ENCODE measurements at regions not wholly inside any gene's neighbourhood (a gene's known extent, or its start where the extent isn't known, plus 50 kb on each side); places are given as distances from the start of the nearest gene placed in this dataset.

DNA sequence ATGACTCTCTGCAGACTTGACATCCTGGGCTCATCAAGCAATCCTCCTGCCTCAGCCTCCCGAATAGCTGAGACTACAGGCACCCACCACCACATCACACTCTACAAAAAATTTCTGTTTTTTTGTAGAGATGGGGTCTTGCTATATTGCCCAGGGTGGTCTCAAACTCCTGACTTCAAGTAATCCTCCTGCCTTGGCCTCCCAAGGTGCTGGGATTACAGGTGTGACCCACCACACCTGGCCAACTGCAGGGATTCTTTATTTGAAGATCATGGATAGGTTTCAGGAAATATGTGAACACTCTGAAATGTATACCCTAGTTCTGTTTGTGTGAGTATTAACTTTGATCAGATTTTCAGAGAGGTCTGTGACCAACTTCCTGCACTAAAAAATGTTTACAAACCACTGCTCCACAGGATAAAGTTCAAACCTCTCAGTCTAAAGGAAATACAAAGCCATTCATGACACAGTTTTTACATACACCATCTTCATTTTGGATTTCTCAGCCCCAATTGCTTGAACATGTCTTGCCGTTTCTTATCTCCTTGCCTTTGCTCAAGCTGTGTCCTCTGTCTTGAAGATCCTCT, 252.3 kb upstream of the FGGY start:
- Histone ChIP-seq H3K36me3 (ENCODE audit: control insufficient read depth, low read depth, low read length) (no peaks in the 10 kb centered on the region), H3K4me3 (ENCODE audit: low read length) (no peak overlapping the region), H3K9me3 (ENCODE audit: control insufficient read depth, low read depth, low read length) (no peaks in the 10 kb centered on the region), H3K4me1 (ENCODE audit: control insufficient read depth, low read depth, low read length) (no peaks in the 10 kb centered on the region), H3K27ac (ENCODE audit: low read length) (no peak overlapping the region), H3K9ac (ENCODE audit: low read length) (no peak overlapping the region), H3K27me3 (ENCODE audit: control insufficient read depth, insufficient read depth, low read length) (no peaks in the 10 kb centered on the region)

DNA sequence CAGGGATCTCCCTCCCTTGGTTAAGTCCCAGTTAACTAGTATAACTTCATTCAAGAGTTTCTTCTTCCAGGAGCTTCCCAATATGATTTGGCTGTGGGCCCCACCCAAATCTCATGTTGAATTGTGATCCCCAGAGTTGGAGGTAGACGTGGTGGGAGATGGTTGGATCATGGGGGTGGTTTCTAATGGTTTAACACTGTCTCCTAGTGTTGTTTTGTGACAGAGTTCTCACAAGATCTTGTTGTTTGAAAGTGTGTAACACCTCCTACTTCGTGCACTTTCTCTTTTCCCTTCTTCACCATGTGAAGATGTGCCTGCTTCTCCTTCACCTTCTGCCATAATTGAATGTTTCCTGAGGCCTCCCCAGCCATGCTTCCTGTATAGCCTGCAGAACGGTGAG, 251.8 kb upstream of the FGGY start:
- no peaks in the 10 kb centered on the region for H3K4me1 ChIP-seq (ENCODE audit: control insufficient read depth, low read depth, low read length)
- no peak overlapping the region for H3K27ac ChIP-seq (ENCODE audit: low read length)
- H3K4me3 ChIP-seq (ENCODE audit: low read length), result no peak overlapping the region
- no peaks in the 10 kb centered on the region for H3K27me3 ChIP-seq (ENCODE audit: control insufficient read depth, insufficient read depth, low read length)
- H3K36me3 ChIP-seq (ENCODE audit: control insufficient read depth, low read depth, low read length), result no peaks in the 10 kb centered on the region
- H3K9me3 ChIP-seq (ENCODE audit: control insufficient read depth, low read depth, low read length), result no peaks in the 10 kb centered on the region
- no peak overlapping the region for H3K9ac ChIP-seq (ENCODE audit: low read length)

DNA sequence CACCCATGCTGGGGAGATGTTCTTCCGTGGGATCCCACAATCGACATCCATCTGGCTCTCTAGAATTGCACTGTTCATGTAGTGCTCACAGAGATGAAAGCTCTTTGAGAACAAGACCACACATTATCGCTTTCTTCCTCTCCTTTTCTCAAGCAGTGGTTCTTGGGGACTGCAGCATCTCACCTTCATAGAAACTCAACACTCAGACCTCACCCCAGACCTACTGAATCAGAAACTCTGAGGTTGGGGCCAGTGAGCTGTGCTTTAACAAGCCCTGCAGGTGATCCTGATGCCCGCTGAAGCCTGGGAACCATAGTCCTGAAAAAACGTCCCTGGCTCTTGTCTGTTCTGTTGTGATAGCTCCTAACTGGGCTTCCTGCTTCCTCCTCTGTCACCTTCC, 251.3 kb upstream of the FGGY start:
- Histone ChIP-seq H3K36me3 (ENCODE audit: control insufficient read depth, low read depth, low read length) (no peaks in the 10 kb centered on the region), H3K9me3 (ENCODE audit: control insufficient read depth, low read depth, low read length) (no peaks in the 10 kb centered on the region), H3K27ac (ENCODE audit: low read length) (no peak overlapping the region), H3K9ac (ENCODE audit: low read length) (no peak overlapping the region), H3K4me3 (ENCODE audit: low read length) (no peak overlapping the region), H3K27me3 (ENCODE audit: control insufficient read depth, insufficient read depth, low read length) (no peaks in the 10 kb centered on the region), H3K4me1 (ENCODE audit: control insufficient read depth, low read depth, low read length) (no peaks in the 10 kb centered on the region)

DNA sequence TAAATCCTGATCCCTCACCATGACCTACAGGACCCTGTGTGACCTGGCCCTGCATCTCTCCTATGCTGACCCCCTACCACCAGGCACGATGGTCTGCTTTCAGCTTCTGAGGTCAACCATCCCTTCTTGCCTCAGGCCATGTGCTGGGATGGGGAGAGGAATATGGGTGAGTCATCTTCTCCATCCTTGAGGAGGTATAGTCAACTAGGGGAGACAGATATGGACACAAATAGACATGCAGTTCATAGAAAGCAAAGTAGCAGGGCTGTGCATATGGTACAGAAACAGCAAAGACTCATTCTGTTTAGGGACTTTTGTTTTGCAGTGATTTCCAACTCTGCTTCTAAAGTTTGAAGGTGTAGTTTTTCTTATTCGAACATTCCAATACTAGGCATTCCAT, 250.8 kb upstream of the FGGY start:
- H3K36me3 ChIP-seq (ENCODE audit: control insufficient read depth, low read depth, low read length), result no peaks in the 10 kb centered on the region
- no peak overlapping the region for H3K9ac ChIP-seq (ENCODE audit: low read length)
- H3K4me3 ChIP-seq (ENCODE audit: low read length), result no peak overlapping the region
- H3K27me3 ChIP-seq (ENCODE audit: control insufficient read depth, insufficient read depth, low read length), result no peaks in the 10 kb centered on the region
- no peaks in the 10 kb centered on the region for H3K4me1 ChIP-seq (ENCODE audit: control insufficient read depth, low read depth, low read length)
- no peaks in the 10 kb centered on the region for H3K9me3 ChIP-seq (ENCODE audit: control insufficient read depth, low read depth, low read length)
- H3K27ac ChIP-seq (ENCODE audit: low read length), result no peak overlapping the region

DNA sequence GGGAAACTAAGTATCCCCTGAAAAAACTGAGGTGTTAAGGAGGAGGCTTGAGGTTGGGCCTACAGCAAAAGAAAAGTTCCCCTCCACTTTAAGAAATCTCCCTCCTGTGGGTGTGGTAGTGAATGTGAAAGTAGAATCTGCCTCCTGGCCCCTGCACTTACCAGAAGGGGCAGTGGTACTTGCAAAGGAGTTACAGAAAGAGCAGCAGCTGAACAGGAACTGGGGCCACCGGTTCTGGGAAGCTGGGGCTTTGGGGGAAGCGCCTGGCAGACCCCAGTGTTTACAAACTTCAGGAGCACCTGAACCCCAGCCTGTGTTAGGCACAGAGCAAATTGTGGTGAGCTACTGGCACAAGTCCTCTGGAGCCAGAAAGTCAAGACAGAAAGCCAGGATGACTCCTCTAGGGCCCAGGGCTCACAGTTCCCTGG, 250.2 kb upstream of the FGGY start:
- no peaks in the 10 kb centered on the region for H3K4me1 ChIP-seq (ENCODE audit: control insufficient read depth, low read depth, low read length)
- H3K27me3 ChIP-seq (ENCODE audit: control insufficient read depth, insufficient read depth, low read length), result no peaks in the 10 kb centered on the region
- no peak overlapping the region for H3K9ac ChIP-seq (ENCODE audit: low read length)
- H3K27ac ChIP-seq (ENCODE audit: low read length), result no peak overlapping the region
- H3K4me3 ChIP-seq (ENCODE audit: low read length), result no peak overlapping the region
- H3K9me3 ChIP-seq (ENCODE audit: control insufficient read depth, low read depth, low read length), result no peaks in the 10 kb centered on the region
- no peaks in the 10 kb centered on the region for H3K36me3 ChIP-seq (ENCODE audit: control insufficient read depth, low read depth, low read length)

DNA sequence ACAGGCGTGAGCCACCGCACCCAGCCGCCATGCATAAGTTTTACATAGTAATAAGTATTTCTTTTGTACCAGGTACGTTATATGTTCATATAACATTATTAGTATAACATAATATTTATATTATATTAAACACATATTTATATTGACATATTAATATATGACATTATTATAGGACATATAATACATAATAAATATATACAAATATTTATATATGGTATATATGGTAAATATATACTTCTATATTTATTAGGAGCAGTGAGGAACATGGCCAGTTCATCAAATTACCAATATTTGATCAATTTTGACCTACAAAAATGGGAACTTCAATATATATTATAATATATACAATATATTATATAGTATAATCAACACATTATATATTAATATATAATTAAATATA, 245.9 kb upstream of the FGGY start:
- Histone ChIP-seq H3K27me3 (ENCODE audit: control insufficient read depth, insufficient read depth, low read length) (no peaks in the 10 kb centered on the region), H3K9ac (ENCODE audit: low read length) (no peak overlapping the region), H3K4me1 (ENCODE audit: control insufficient read depth, low read depth, low read length) (no peaks in the 10 kb centered on the region), H3K27ac (ENCODE audit: low read length) (no peak overlapping the region), H3K36me3 (ENCODE audit: control insufficient read depth, low read depth, low read length) (no peaks in the 10 kb centered on the region), H3K9me3 (ENCODE audit: control insufficient read depth, low read depth, low read length) (no peaks in the 10 kb centered on the region), H3K4me3 (ENCODE audit: low read length) (no peak overlapping the region)

DNA sequence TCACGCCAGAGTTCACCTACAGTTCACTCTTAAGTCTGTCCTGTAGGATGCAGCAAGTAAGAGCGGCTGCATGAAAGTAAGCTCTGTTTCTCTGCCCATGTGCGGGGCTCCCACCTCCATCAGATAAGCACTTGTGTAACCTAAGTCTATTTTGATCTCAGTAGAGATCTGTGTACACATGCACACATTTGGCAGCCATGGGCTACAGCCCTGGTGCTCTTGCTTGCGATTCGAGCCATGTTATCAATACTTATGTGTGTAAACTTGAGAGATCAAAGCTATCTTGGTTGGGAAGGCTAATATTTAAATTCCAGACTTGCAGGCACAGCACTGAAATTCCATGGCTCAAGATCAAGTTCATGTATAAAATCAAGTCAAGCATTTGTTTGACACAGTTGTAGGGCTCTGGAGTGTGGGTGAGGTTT, 244.7 kb upstream of the FGGY start:
- Histone ChIP-seq H3K4me1 (ENCODE audit: control insufficient read depth, low read depth, low read length) (peaks cover 7% of the 10 kb centered on the region), H3K27me3 (ENCODE audit: control insufficient read depth, insufficient read depth, low read length) (no peaks in the 10 kb centered on the region), H3K27ac (ENCODE audit: low read length) (no peak overlapping the region), H3K4me3 (ENCODE audit: low read length) (no peak overlapping the region), H3K9ac (ENCODE audit: low read length) (no peak overlapping the region), H3K36me3 (ENCODE audit: control insufficient read depth, low read depth, low read length) (no peaks in the 10 kb centered on the region), H3K9me3 (ENCODE audit: control insufficient read depth, low read depth, low read length) (no peaks in the 10 kb centered on the region)

DNA sequence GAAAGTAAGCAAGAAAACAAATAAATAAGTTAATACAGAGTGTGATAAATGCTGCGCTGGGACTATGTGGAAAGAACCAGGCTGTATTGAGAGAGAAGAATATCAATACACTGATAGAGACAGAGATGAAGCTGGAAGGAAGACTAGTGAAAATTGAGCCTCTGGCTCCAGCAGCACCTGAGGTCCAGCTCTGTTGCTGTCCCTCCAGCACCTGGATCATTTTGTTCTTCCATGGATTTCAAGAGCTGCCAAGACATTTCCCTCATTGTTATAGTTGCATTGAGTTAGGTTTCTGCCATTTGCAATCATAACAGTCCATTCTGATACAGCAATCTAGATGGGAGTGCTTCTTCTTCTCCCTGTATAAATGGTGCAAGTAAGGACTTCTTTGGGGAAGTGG, 242.7 kb upstream of the FGGY start:
- Histone ChIP-seq H3K9me3 (ENCODE audit: control insufficient read depth, low read depth, low read length) (no peaks in the 10 kb centered on the region), H3K27ac (ENCODE audit: low read length) (no peak overlapping the region), H3K4me1 (ENCODE audit: control insufficient read depth, low read depth, low read length) (peaks cover 25% of the 10 kb centered on the region), H3K4me3 (ENCODE audit: low read length) (no peak overlapping the region), H3K9ac (ENCODE audit: low read length) (no peak overlapping the region), H3K36me3 (ENCODE audit: control insufficient read depth, low read depth, low read length) (no peaks in the 10 kb centered on the region), H3K27me3 (ENCODE audit: control insufficient read depth, insufficient read depth, low read length) (no peaks in the 10 kb centered on the region)

DNA sequence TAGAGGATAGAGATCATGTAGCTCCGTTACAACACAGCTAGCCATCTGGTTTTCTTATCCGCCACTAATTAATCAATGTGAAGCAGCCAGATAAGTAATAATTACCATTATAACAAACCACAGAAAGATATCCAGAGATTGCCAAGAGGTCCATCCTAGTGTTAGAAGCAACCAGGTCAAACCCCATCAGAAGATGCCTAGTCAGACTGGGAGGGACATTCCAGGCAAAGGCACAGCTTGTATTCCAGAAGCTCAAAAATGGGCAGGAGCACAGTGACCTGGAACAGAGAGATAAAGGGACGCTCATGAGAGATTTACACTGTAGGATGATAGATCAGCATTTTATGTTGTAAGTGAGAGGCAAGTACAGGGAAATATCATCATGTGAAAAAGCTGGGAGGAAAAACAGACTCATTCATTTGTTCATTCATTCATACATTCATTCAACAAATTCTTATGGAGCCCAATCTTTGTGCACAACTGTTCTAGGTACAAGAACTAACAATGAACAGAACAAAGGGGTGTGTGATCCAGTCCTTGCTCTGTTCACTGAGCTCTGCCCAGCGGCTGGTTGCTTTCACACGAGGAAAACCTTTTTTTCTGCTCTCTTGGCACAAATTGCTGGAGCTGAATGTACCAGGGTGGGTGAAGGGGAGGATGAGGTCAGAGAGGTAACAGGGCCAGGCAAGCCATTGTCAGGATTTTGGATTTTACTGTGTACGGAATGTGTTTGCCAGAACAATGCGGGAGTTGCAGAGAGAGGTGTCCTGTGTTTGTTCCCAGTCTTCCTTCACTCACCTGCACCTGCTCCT, 240.8 kb upstream of the FGGY start:
- Histone ChIP-seq H3K36me3 (ENCODE audit: control insufficient read depth, low read depth, low read length) (no peaks in the 10 kb centered on the region), H3K9ac (ENCODE audit: low read length) (no peak overlapping the region), H3K27ac (ENCODE audit: low read length) (no peak overlapping the region), H3K27me3 (ENCODE audit: control insufficient read depth, insufficient read depth, low read length) (no peaks in the 10 kb centered on the region), H3K4me3 (ENCODE audit: low read length) (no peak overlapping the region), H3K4me1 (ENCODE audit: control insufficient read depth, low read depth, low read length) (peaks cover 25% of the 10 kb centered on the region), H3K9me3 (ENCODE audit: control insufficient read depth, low read depth, low read length) (no peaks in the 10 kb centered on the region)

DNA sequence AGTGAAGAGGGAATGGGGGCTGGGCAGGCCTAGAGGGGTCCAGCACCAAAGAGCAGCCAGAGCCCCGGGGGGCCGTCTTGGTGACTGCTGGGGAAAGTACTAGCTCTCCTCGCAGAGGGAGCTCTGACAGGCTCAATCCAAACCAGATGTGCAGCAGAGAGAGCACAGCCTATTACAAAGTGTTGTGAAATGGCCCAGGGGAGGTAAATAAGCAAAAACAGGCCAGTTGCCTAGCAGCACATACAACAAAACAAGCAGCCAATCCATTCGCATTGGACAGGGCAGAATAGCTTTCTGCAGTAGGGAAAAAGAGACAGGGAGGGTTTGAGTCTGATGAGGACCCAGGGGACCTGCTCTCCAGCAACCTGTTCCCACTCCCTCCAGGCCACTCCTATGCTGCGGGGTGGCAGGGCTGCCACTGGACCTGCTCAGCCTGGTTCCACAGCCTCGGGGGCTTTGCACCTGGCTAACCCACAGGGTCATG, 239.6 kb upstream of the FGGY start:
- Histone ChIP-seq H3K27me3 (ENCODE audit: control insufficient read depth, insufficient read depth, low read length) (no peaks in the 10 kb centered on the region), H3K27ac (ENCODE audit: low read length) (no peak overlapping the region), H3K36me3 (ENCODE audit: control insufficient read depth, low read depth, low read length) (no peaks in the 10 kb centered on the region), H3K4me1 (ENCODE audit: control insufficient read depth, low read depth, low read length) (peaks cover 28% of the 10 kb centered on the region), H3K9ac (ENCODE audit: low read length) (no peak overlapping the region), H3K4me3 (ENCODE audit: low read length) (no peak overlapping the region), H3K9me3 (ENCODE audit: control insufficient read depth, low read depth, low read length) (no peaks in the 10 kb centered on the region)

DNA sequence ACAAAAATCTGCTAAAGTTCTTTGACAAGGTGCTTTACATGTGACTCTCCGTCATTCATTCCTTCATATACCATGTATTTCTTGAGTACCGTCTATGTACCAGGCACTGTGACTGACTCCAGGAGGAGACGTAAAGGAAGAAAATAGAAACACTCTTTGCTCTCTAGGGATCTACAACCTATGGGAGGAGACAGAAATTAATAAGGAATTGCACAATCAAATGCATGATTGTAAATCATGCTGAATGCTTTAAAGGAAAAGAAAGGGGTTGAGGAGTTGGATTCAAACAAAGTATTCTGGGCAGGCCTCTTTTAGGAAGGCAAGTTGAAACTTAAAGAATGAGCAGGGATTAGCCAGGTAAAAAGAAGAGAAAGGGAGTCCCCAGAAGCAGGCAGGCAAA, 239.1 kb upstream of the FGGY start:
- H3K9me3 ChIP-seq (ENCODE audit: control insufficient read depth, low read depth, low read length), result no peaks in the 10 kb centered on the region
- H3K27ac ChIP-seq (ENCODE audit: low read length), result no peak overlapping the region
- peaks cover 33% of the 10 kb centered on the region for H3K4me1 ChIP-seq (ENCODE audit: control insufficient read depth, low read depth, low read length)
- no peak overlapping the region for H3K9ac ChIP-seq (ENCODE audit: low read length)
- H3K36me3 ChIP-seq (ENCODE audit: control insufficient read depth, low read depth, low read length), result no peaks in the 10 kb centered on the region
- no peak overlapping the region for H3K4me3 ChIP-seq (ENCODE audit: low read length)
- H3K27me3 ChIP-seq (ENCODE audit: control insufficient read depth, insufficient read depth, low read length), result no peaks in the 10 kb centered on the region
